ENCODE measurements at regions not wholly inside any gene's neighbourhood (a gene's known extent, or its start where the extent isn't known, plus 50 kb on each side); places are given as distances from the start of the nearest gene placed in this dataset.
"Not testable (repeated sequence)": the region's sequence is repeated elsewhere in the genome, so short reads cannot be mapped to it uniquely, and the experiment has no call there.

DNA sequence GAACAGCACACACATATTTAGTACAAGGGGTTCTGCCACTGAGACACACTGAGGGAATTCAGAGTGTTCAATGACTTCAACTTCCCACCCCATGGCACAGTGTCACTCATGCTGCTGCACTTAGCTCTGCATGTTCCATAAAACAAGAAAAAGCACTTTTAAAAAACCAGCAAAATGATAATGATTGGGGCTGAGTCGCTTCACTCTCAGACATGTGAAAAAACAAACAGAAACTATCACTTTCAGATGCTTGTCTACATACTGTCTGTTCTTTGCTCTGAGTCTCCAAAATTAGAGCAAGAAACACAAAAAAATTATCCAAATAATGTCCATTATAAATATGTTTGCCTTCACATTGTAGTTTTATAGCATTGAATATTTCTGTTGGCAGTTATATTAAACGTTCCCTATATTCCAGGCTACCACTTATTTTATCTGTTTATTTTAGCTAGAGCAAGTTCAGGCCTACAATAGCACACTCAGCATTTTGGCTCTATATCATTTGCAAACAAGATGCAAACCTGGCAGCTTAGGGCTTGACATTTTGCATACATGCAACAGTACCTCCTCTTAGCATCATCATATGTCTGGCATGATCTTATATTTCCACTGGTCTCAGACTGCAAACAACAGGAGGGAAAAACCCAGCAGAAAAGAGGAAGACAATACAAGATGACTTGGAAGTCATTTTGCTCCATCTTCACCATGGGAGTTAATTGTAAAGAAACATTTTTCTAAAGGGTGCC is 398.8 kb downstream of the HACE1 start:
- intact Hi-C loops (cut with DNase I; ENCODE audit: low total_unique reads): no loop called here
- Histone ChIP-seq H3K4me3 (no peak overlapping the region), H3K27me3 (no peaks in the 10 kb centered on the region), H3K27ac (no peak overlapping the region), H3K4me1 (no peaks in the 10 kb centered on the region), H3K9me3 (no peaks in the 10 kb centered on the region), H3K36me3 (no peaks in the 10 kb centered on the region)
- in situ Hi-C loops (cut with MboI; ENCODE audit: low pct_ligation_motif_present in 1 of 4, low pct_unique_long_range_greater_than_20kb in 1 of 4, low sequenced_read_pairs in 3 of 4): no loop called here
- no peak for TF ChIP-seq POLR2AphosphoS5 (IDR thresholded peaks at IDR 0.05)
- no peak for TF ChIP-seq POLR2A (IDR thresholded peaks at IDR 0.05)
- TF ChIP-seq, protein P1, sequence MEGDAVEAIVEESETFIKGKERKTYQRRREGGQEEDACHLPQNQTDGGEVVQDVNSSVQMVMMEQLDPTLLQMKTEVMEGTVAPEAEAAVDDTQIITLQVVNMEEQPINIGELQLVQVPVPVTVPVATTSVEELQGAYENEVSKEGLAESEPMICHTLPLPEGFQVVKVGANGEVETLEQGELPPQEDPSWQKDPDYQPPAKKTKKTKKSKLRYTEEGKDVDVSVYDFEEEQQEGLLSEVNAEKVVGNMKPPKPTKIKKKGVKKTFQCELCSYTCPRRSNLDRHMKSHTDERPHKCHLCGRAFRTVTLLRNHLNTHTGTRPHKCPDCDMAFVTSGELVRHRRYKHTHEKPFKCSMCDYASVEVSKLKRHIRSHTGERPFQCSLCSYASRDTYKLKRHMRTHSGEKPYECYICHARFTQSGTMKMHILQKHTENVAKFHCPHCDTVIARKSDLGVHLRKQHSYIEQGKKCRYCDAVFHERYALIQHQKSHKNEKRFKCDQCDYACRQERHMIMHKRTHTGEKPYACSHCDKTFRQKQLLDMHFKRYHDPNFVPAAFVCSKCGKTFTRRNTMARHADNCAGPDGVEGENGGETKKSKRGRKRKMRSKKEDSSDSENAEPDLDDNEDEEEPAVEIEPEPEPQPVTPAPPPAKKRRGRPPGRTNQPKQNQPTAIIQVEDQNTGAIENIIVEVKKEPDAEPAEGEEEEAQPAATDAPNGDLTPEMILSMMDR (IDR thresholded peaks at IDR 0.05): no peak
- no peak for TF ChIP-seq EP300 (IDR thresholded peaks at IDR 0.05; ENCODE audit: low read depth)
- 35 to 51% methylated on average over 2 of the region's 2 CpGs for WGBS, 2 donors (ENCODE audit: low coverage in 1 of 2)
- DNase-seq: no peak

DNA sequence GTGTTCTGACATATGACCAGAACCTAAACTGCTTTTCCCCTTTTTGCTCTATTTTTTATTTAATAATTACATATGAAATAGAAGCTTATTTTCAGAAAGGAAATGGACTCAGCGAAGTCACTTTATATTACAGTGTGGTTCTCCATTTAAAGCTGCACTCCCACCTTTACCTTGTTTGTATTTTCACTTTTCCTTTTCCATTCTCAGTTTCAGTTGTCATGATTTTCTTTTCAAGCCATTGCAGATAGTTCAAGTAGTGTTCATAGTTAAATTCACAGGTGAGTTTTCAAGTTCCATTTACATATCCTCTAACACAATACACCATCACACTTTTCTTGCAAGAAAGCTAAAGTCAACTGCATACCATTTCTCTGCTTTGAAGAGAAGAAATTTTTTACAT is 400.2 kb downstream of the HACE1 start:
- Histone ChIP-seq H3K27ac (no peak overlapping the region), H3K4me3 (no peak overlapping the region), H3K9me3 (no peaks in the 10 kb centered on the region), H3K27me3 (no peaks in the 10 kb centered on the region), H3K36me3 (no peaks in the 10 kb centered on the region), H3K4me1 (no peaks in the 10 kb centered on the region)
- intact Hi-C loops (cut with DNase I; ENCODE audit: low total_unique reads) (no loop called here), in situ Hi-C loops (cut with MboI; ENCODE audit: low pct_ligation_motif_present in 1 of 4, low pct_unique_long_range_greater_than_20kb in 1 of 4, low sequenced_read_pairs in 3 of 4) (no loop called here)
- no peak for TF ChIP-seq POLR2AphosphoS5 (IDR thresholded peaks at IDR 0.05)
- no peak for TF ChIP-seq EP300 (IDR thresholded peaks at IDR 0.05; ENCODE audit: low read depth)
- no peak for TF ChIP-seq POLR2A (IDR thresholded peaks at IDR 0.05)
- TF ChIP-seq, protein P1 (IDR thresholded peaks at IDR 0.05): no peak
- 74 to 77% methylated on average over 1 of the region's 1 CpG for WGBS, 2 donors (ENCODE audit: low coverage in 1 of 2)
- no peak for DNase-seq

DNA sequence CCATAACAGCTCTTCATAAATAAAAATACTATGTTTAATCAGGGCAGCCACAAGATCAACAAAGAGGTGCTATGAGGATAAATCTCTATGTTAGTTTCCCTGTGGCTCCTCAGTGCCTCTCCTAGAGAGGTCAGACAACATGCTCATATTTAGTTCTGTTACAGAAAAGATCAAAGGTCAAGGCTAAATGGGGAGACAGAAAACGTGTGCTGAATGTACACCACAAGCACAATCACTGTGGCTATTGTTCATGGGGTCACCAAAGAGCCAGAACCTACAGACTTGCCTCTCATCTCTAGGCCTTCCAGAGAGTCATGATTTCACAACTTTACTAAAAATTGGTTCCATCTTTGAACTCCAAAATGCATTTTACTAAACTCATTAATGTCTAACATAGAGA is 409.8 kb downstream of the HACE1 start:
- Histone ChIP-seq H3K4me3 (no peak overlapping the region), H3K27ac (no peak overlapping the region), H3K27me3 (no peaks in the 10 kb centered on the region), H3K36me3 (no peaks in the 10 kb centered on the region), H3K4me1 (no peaks in the 10 kb centered on the region), H3K9me3 (no peaks in the 10 kb centered on the region)
- intact Hi-C loops (cut with DNase I; ENCODE audit: low total_unique reads): no loop called here
- WGBS, 2 donors (ENCODE audit: low coverage in 1 of 2): 0 to 16% methylated on average over 1 of the region's 1 CpG
- TF ChIP-seq EP300 (IDR thresholded peaks at IDR 0.05; ENCODE audit: low read depth) (no peak), POLR2A (IDR thresholded peaks at IDR 0.05) (no peak), POLR2AphosphoS5 (IDR thresholded peaks at IDR 0.05) (no peak)
- TF ChIP-seq, protein P1 (IDR thresholded peaks at IDR 0.05): no peak
- in situ Hi-C loops (cut with MboI; ENCODE audit: low pct_ligation_motif_present in 1 of 4, low pct_unique_long_range_greater_than_20kb in 1 of 4, low sequenced_read_pairs in 3 of 4): no loop called here
- no peak for DNase-seq

DNA sequence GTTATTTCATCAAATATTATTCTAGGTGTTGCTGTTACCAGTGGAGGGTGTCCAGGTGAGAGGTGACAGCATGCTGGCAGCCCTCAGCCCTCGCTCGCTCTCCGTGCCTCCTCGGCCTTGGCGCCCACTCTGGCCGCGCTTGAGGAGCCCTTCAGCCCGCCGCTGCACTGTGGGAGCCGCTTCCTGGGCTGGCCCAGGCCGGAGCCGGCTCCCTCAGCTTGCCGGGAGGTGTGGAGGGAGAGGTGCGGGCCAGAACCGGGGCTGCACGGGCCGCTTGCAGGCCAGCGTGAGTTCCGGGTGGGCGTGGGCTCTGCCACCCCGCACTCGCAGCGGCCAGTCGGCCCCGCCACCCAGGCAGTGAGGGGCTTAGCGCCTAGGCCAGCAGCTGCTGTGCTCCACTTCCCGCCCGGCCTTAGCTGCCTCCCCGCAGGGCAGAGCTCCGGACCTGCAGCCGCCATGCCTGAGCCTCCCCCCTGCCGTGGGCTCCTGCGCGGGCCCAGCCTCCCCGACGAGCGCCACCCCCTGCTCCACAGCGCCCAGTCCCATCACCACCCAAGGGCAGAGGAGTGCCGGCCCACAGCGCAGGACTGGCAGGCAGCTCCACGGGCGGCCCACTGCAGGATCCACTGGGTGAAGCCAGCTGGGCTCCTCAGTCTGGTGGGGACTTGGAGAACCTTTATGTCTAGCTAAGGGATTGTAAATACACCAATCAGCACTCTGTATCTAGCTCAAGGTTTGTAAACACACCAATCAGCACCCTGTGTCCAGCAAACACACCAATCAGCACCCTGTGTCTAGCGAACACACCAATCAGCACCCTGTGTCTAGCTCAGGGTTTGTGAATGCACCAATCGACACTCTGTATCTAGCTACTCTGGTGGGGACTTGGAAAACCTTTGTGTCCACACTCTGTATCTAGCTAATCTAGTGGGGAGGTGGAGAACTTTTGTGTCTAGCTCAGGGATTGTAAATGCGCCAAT is 413.3 kb downstream of the HACE1 start:
- H3K27ac ChIP-seq; H3K36me3 ChIP-seq; intact Hi-C loops (cut with DNase I; ENCODE audit: low total_unique reads); H3K27me3 ChIP-seq; H3K4me3 ChIP-seq; H3K4me1 ChIP-seq; H3K9me3 ChIP-seq; in situ Hi-C loops (cut with MboI; ENCODE audit: low pct_ligation_motif_present in 1 of 4, low pct_unique_long_range_greater_than_20kb in 1 of 4, low sequenced_read_pairs in 3 of 4); DNase-seq: not testable (repeated sequence)
- 91 to 94% methylated on average over 6 to 43 of the region's 45 CpGs for WGBS, 2 donors (ENCODE audit: low coverage in 1 of 2)
